Psoas muscle (tissue), 7 donors: ENCODE measurements at regions not wholly inside any gene's neighbourhood (a gene's known extent, or its start where the extent isn't known, plus 50 kb on each side); places are given as distances from the start of the nearest gene placed in this dataset.

ENCODE experiments used
- ATAC-seq, 4 donors: fragments of 200-7000 bp; cut with Tn5 transposase; one replicate each; pipeline ENCODE4 v1.9.1; 2020; ENCODE audit warnings: moderate library complexity in 3 of 4, mild to moderate bottlenecking in 2 of 4
- DNase-seq, 2 donors: peaks; one replicate each; pipeline ENCODE4 v3.0.0-alpha.2; 2020
- H3K27ac ChIP-seq: fragments of 200-600 bp; one replicate; pipeline ENCODE4 v1.8.0; 2022
- H3K27me3 ChIP-seq, 3 donors: fragments of 200-600 bp in 1 of 3; one replicate each; pipeline versions ENCODE4 v1.6.1 to v1.8.0; 2013 to 2022; ENCODE audit warnings: low read length in 2 of 3, mild to moderate bottlenecking in 2 of 3, moderate library complexity in 1 of 3; ENCODE audit not compliant: insufficient read depth in 3 of 3
- H3K36me3 ChIP-seq, 2 donors: fragments of 200-600 bp in 1 of 2; one replicate each; pipeline versions ENCODE4 v1.6.1 to v1.8.0; 2013 to 2022; ENCODE audit warnings: low read depth in 1 of 2, mild to moderate bottlenecking in 1 of 2, moderate library complexity in 1 of 2; ENCODE audit not compliant: insufficient read depth in 1 of 2
- H3K4me1 ChIP-seq: fragments of 200-600 bp; one replicate; pipeline ENCODE4 v1.8.0; 2022
- H3K4me3 ChIP-seq: fragments of 200-600 bp; one replicate; pipeline ENCODE4 v1.8.0; 2022; ENCODE audit warnings: mild to moderate bottlenecking
- H3K9me3 ChIP-seq: fragments of 200-600 bp; one replicate; pipeline ENCODE4 v1.8.0; 2022
- WGBS, 3 donors: extraction: QIAGEN DNeasy Blood & Tissue Kit; methylation state at CpG; one replicate each; pipeline versions ENCODE4 v1.1.6 to v1.1.7; 2013; 5-methylcytosine and 5-hydroxymethylcytosine counted together
- intact Hi-C, 2 donors: fragments of 100-400 bp; cut with DNase I; formaldehyde crosslinking; loops; one replicate each; pipeline versions ENCODE4 v1.11.0 to v1.14.2; 2022
- TF ChIP-seq, protein P1 (sequence below): fragments of 200-600 bp; IDR thresholded peaks from one replicate; pipeline ENCODE4 v1.8.0; 2022; ENCODE audit warnings: antibody characterized with exemption
- donor health status: healthy with polysubstance abuse.
- donor health status: DM: no; HTN: no; CAD: no; lungs with moderate emphysema.
- donor health status: Bipolar disorder and iron deficiency.
- donor health status: healthy.
- donor health status: DM: yes; HTN: yes; CAD: no.
- donor health status: DM: no; HTN: no; CAD: no.
- donor health status: DM: yes; HTN: yes; CAD: no.

DNA sequence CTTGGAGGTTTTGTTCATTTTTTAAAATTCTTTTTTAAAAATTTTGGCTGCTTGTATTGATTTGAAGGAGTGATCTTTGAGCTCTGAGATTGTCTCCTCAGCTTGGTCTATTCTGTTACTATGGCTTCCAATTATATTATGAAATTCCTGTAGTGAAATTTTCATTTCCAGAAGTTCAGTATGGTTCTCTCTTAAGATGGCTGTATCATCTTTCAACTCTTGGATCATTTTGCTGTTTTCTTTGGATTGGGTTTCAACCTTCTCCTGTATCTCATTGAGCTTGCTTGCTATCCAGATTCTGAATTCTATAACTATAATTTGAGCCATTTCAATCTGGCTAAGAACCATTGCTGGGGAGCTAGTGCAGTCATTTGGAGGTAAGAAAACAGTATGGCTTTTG lies 270.8 kb upstream of the NT5C1B start:
- TF ChIP-seq, protein P1, sequence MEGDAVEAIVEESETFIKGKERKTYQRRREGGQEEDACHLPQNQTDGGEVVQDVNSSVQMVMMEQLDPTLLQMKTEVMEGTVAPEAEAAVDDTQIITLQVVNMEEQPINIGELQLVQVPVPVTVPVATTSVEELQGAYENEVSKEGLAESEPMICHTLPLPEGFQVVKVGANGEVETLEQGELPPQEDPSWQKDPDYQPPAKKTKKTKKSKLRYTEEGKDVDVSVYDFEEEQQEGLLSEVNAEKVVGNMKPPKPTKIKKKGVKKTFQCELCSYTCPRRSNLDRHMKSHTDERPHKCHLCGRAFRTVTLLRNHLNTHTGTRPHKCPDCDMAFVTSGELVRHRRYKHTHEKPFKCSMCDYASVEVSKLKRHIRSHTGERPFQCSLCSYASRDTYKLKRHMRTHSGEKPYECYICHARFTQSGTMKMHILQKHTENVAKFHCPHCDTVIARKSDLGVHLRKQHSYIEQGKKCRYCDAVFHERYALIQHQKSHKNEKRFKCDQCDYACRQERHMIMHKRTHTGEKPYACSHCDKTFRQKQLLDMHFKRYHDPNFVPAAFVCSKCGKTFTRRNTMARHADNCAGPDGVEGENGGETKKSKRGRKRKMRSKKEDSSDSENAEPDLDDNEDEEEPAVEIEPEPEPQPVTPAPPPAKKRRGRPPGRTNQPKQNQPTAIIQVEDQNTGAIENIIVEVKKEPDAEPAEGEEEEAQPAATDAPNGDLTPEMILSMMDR: no peak
- Histone ChIP-seq H3K36me3 (no peaks in the 10 kb centered on the region), H3K9me3 (no peaks in the 10 kb centered on the region), H3K27ac (no peak overlapping the region), H3K4me1 (no peaks in the 10 kb centered on the region), H3K27me3 (no peaks in the 10 kb centered on the region), H3K4me3 (no peak overlapping the region)
- intact Hi-C loops: no loop called here
- DNase-seq (no peak), ATAC-seq (no peak)

DNA sequence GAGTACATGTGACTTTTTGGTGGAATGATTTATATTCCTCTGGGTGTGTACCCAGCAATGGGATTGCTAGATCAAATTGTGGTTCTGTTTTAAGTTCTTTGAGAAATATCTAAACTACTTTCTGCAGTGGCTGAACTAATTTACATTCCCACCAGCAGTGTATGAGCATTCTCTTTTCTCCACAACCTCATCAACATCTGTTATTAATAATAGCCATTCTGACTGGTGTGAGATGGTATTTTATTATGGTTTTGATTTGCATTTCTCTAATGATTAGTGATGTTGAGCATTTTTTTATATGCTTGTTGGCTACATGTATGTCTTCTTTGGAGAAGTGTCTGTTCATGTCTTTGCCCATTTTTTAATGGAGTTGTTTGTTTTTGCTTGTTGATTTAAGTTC lies 267.4 kb upstream of the NT5C1B start:
- intact Hi-C loops: no loop called here
- H3K4me1 ChIP-seq: no peaks in the 10 kb centered on the region
- TF ChIP-seq, protein P1: no peak
- H3K36me3 ChIP-seq: no peaks in the 10 kb centered on the region
- H3K27ac ChIP-seq: no peak overlapping the region
- DNase-seq (no peak), ATAC-seq (no peak)
- H3K4me3 ChIP-seq: no peak overlapping the region
- no peaks in the 10 kb centered on the region for H3K9me3 ChIP-seq
- no peaks in the 10 kb centered on the region for H3K27me3 ChIP-seq

DNA sequence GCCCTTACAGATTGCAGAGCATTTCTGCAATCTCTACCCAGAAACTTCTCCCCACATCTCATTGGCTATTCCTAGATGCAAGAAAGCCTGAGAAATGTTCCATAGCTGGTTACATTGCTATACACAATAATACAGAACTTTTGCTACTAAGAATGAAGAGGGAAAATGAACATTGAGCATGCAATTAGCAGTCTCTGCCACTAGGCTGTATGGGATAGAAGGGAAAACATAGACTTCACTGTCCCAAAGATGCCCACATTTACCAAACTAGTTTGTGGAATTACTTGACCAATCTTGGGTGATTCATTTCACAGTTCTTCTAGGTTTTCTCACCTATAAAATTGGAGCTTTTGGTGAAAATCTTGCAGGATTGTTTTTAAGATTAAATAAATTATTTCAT lies 265.7 kb upstream of the NT5C1B start:
- no peaks in the 10 kb centered on the region for H3K36me3 ChIP-seq
- H3K27ac ChIP-seq: no peak overlapping the region
- intact Hi-C loops: no loop called here
- H3K9me3 ChIP-seq: no peaks in the 10 kb centered on the region
- ATAC-seq: no peak
- TF ChIP-seq, protein P1: no peak
- no peaks in the 10 kb centered on the region for H3K27me3 ChIP-seq
- H3K4me1 ChIP-seq: no peaks in the 10 kb centered on the region
- H3K4me3 ChIP-seq: no peak overlapping the region
- DNase-seq: no peak

DNA sequence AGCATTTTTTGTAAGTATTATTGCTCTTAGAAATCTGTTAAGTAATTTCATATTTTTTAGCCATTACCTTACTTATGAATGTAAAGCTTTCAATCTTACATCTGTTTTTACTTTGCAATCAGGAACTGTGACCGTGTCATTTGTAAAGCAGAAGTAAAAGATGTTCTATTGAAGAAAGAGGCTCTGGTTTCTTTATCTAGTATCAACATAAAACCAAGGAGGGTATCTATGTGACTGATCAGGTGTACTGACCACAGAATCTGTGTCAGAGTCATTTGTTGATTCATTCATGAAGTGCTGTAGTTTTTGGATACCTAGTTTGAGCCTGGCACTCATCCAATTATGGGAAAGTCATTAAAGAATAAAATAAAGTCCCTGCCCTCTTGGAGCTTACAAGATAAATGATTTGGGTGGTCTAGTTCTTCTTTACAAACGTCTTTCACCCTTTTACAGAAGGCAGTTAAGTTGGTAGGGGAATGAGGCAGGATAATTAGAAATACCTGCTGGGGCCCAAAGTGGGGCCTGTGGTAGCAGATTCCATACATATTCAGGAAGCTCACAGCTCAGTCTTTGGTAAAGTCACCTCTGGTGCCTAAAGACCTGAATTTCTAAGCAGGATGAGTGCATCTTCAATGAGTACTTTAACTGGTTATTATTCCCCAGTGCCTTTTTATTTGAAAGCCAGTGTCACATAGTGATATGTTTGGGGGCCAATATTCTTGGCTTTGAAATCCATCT lies 260.6 kb upstream of the NT5C1B start:
- Histone ChIP-seq H3K27me3 (no peaks in the 10 kb centered on the region), H3K4me1 (no peaks in the 10 kb centered on the region), H3K27ac (no peak overlapping the region), H3K9me3 (no peaks in the 10 kb centered on the region), H3K36me3 (no peaks in the 10 kb centered on the region), H3K4me3 (no peak overlapping the region)
- ATAC-seq (no peak), DNase-seq (no peak)
- WGBS, 3 donors: 64 to 75% (median 71%) methylated on average over 2 of the region's 2 CpGs
- intact Hi-C loops: no loop called here
- TF ChIP-seq, protein P1: no peak

DNA sequence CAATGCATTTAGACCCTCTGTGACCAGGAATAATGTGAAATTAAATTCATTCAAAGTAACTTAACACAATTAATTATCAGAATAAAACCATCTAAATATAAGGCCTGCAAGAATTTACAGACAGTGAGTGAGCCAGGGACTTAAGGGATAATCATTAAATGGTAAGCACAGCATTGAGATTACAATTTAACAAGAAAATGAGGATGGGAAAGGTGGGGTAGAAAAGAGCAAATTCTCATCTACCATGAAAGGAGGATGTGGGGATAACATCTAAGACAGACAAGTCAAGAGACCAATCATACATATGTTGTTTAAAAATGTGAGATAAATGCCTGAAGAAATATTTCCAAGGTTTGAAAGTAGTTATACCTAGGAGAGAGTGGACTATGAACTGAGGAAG lies 259.3 kb upstream of the NT5C1B start:
- intact Hi-C loops: no loop called here
- no peaks in the 10 kb centered on the region for H3K9me3 ChIP-seq
- DNase-seq: no peak
- no peaks in the 10 kb centered on the region for H3K36me3 ChIP-seq
- no peak overlapping the region for H3K27ac ChIP-seq
- no peak for ATAC-seq
- TF ChIP-seq, protein P1: no peak
- no peak overlapping the region for H3K4me3 ChIP-seq
- H3K4me1 ChIP-seq: no peaks in the 10 kb centered on the region
- H3K27me3 ChIP-seq: no peaks in the 10 kb centered on the region
